Ovary (tissue), 3 donors: ENCODE measurements at regions not wholly inside any gene's neighbourhood (a gene's known extent, or its start where the extent isn't known, plus 50 kb on each side); places are given as distances from the start of the nearest gene placed in this dataset.

ENCODE experiments used
- POLR2A ChIP-seq: fragments of 450-650 bp; IDR thresholded peaks from one replicate; pipeline ENCODE4 v1.6.1; 2017; ENCODE audit warnings: antibody characterized with exemption, mild to moderate bottlenecking, moderate library complexity
- TF ChIP-seq, protein P1 (sequence below), 3 donors: fragments of 450-650 bp in 2 of 3; fragments of 200-600 bp in 1 of 3; IDR thresholded peaks; one replicate each; pipeline versions ENCODE4 v1.5.1 to v1.8.0; 2016 to 2022; ENCODE audit warnings: antibody characterized with exemption in 3 of 3, mild to moderate bottlenecking in 1 of 3
- donor health status: DM: no; HTN: no; CAD: no.

- TF ChIP-seq, protein P1, sequence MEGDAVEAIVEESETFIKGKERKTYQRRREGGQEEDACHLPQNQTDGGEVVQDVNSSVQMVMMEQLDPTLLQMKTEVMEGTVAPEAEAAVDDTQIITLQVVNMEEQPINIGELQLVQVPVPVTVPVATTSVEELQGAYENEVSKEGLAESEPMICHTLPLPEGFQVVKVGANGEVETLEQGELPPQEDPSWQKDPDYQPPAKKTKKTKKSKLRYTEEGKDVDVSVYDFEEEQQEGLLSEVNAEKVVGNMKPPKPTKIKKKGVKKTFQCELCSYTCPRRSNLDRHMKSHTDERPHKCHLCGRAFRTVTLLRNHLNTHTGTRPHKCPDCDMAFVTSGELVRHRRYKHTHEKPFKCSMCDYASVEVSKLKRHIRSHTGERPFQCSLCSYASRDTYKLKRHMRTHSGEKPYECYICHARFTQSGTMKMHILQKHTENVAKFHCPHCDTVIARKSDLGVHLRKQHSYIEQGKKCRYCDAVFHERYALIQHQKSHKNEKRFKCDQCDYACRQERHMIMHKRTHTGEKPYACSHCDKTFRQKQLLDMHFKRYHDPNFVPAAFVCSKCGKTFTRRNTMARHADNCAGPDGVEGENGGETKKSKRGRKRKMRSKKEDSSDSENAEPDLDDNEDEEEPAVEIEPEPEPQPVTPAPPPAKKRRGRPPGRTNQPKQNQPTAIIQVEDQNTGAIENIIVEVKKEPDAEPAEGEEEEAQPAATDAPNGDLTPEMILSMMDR (IDR thresholded peaks at IDR 0.05), result no peak
- TF ChIP-seq POLR2A, result no peak
Measured at GRCh38 chrX:65894133-65894532, 145.7 kb downstream of the VSIG4 start.
